ENCODE measurements at regions not wholly inside any gene's neighbourhood (a gene's known extent, or its start where the extent isn't known, plus 50 kb on each side); places are given as distances from the start of the nearest gene placed in this dataset.

DNA sequence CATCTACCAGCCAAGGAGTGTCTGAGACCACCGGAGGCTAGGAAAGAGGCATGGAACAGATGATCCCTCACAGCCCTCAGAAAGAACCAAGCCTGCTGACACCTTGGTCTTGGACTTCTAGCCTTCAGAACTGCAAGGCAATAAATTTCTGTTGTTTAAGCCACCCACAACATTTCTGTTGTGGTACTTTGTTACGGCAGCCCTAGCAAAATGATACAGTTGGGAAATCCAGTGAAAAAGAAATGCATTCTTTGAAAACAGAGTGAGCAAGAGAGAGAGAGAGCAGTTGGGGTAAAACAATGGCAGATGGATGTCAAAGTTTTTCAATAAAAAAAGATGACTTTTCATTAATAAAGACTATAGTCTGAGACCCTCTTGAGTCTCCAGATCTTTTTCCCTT, 219.4 kb downstream of the NFKBIZ start:
- no peak for DNase-seq (ENCODE audit: low read depth)
- no peak overlapping the region for H3K4me3 ChIP-seq (ENCODE audit: low read depth, low read length)

DNA sequence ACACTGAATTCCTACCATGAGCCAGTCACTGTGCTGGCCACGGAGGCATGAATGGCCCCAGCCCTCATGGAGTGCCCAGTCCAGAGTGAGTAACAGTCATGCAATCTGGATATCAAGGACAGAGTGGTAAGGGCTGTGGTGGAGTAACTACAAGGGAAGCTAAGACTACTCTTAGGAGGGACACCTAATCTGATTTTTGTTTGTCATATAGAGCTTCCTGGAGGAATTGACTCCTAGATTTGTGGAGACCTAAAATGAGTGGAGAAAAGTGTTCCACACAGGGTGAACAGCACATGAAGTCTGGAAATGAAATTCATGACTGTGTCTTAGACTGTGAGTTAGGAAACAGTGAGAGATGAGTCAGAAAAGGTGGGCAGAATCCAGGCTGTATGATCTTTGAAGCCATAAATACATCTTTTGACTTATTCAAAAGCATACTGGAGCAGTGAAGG, 219.9 kb downstream of the NFKBIZ start:
- H3K4me3 ChIP-seq (ENCODE audit: low read depth, low read length), result no peak overlapping the region
- peak; percentile 80 for DNase-seq (ENCODE audit: low read depth)

DNA sequence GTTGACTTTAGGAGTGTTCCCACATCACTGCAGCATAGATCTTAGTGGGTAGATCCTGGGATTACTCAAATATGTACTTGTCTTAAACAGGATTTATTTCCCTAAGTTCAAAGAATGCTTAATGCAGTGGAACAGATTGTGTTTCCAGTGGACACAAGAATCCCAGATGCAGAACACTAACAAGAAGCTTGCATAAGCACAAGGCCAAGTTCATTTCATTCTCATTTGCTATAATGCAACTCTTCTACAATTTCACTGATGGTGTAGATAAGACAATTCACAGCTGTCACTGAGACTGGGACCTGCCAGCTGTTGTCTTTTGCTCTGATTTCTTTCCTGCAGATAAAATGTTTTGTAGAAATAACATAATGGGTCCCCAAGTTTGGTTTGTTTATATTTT, 225.6 kb downstream of the NFKBIZ start:
- no peak for DNase-seq (ENCODE audit: low read depth)
- H3K4me3 ChIP-seq (ENCODE audit: low read depth, low read length), result no peak overlapping the region

DNA sequence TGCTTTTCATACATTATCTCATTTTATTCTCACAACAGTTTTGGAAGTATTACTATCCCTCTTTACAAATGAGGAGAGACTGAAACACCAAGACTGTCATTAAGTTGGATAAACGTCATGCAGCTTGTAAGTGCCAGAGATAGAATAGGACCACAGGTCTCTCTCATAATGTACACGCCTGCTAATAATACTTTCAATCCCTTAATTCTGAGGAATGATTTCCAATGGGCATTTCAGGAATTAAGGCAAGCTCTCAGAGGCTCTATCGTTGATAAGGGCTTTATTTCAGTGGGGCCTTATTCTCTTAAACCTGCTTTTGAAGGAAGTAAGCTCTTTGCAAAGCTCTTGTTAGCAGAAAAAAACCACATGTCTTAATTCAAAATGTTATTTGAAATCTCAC, 229.1 kb downstream of the NFKBIZ start:
- no peak overlapping the region for H3K4me3 ChIP-seq (ENCODE audit: low read depth, low read length)
- no peak for DNase-seq (ENCODE audit: low read depth)

DNA sequence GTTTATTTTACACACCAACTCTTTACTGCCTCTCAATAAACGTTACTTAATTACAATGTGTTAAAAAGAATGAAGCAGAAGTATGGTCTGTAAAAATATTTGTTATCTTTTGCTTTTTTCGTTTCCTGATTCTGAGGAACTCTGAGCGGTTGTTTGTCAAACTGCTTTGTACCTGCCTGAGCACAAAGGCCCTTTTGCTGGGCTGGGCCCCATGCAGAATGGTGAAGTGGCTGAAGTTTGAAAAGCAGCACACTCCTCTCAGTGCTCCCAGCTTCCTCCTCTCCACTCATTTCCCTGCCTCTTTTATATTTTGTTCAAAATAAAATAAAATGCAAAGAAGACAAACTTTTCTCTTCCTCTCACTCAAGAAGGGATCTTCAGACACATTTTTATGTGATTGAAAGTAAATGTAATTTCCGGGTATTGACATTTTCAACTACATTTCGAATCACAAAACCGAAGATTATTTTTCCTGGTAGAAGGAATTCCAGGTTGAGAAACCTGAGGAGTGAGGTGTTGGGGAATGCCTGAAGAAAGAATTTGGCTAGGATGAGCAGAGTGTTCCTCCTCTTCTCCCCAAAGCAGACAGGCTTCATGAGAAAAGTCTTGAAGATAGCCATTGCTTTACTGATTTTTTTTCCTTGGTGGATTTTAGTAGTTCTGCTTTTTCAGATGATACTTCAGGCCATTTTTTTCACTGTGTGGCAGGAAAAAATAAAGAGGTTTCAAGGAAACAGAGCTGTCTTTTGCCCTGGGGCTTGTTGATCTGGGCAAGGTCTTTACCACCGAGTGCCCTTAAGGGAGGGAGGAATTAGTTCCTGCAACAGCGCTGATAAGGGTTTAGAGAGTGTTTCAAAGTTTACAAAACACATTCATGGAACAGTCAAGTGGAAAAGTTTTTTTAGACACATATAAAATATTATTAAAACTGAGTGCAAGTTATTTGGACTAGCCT, 229.8 kb downstream of the NFKBIZ start:
- DNase-seq (ENCODE audit: low read depth), result no peak
- H3K4me3 ChIP-seq (ENCODE audit: low read depth, low read length), result no peak overlapping the region

DNA sequence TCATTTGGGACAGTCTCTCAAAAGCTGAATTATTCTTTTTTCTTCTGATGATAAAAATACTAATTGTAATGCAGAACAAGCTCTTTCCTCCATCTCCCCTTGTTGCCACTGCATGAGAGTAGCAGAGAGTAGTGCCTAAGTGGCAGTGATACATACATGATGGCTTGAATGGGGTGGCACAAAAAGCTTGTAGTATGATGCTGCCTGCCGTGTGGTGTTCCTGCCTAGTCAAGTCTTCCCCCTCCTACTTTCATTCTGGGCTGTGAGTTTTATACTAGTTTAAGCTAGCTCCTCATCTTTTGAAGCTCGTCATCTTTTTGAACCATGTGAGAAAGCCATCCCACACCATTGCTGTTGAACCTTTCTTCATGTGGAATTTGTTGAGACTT, 230.5 kb downstream of the NFKBIZ start:
- no peak overlapping the region for H3K4me3 ChIP-seq (ENCODE audit: low read depth, low read length)
- no peak for DNase-seq (ENCODE audit: low read depth)

DNA sequence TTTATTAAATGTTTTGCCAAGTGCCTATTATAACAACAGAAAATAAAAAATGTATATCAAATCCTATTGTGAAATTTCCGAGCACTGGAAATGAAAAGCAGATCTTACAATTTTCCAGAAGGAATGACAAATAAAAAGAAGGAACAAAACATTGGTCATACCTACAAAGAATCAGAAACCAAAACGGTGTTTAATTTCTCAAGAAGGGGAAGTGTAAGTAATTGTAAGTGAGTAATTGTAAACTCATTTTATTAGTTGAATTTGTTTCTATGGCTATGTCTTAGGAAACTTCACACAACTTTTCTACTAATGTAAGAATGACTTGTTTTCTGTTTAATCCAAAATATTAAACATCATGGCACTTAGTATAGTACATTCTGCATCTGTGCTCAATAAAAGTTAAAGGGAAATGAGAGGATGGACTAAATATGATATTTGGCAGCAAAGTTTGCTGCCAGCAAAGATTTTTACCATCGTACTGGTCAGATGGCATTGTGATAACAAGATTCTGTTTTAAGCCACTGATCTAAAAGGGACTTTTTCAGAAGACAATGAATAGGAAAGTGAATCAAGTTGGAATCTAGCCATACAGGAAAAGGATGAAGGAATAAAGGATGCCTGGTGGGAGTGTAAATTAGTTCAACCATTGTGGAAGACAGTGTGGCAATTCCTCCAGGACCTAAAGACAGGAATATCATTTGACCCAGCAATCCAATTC, 232.4 kb downstream of the NFKBIZ start:
- no peak overlapping the region for H3K4me3 ChIP-seq (ENCODE audit: low read depth, low read length)
- DNase-seq (ENCODE audit: low read depth), result no peak

DNA sequence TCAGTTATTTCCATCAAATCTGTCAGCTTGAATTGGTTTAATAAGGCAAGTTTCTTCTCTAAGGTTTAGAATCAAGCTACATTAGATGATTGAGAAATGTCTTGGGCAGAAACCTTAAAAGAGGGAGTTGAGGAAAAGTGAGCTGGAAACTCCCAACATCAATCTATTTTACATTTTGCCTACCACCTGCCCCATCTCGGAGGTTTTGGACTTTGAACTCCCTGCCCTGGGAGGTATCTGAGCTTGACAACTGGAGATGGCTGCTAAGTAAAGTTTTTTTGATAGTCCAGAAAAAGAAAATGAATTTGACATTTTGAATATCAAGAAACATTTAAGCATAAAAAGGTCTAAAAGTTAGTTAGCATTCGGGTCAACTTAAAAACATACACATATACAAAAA, 234.2 kb downstream of the NFKBIZ start:
- no peak overlapping the region for H3K4me3 ChIP-seq (ENCODE audit: low read depth, low read length)
- no peak for DNase-seq (ENCODE audit: low read depth)

DNA sequence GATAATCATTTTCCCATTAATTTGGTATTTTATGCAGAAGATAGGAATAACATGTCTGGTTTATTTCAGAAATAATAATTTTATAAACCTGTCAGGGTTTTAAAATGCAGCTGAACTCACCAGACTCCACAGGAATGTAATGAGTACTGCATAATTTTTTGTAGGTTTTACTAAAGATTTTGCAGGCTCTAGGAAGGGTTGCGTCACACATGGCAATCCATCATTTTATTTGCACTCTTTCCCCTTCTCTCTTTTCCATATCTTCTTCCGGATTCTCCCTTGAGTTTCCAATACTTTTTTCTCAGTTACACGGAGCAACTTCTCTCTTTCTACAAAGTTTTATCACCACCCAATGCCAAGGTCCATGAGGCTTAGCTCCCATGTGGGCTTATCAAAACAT, 234.7 kb downstream of the NFKBIZ start:
- no peak overlapping the region for H3K4me3 ChIP-seq (ENCODE audit: low read depth, low read length)
- no peak for DNase-seq (ENCODE audit: low read depth)

DNA sequence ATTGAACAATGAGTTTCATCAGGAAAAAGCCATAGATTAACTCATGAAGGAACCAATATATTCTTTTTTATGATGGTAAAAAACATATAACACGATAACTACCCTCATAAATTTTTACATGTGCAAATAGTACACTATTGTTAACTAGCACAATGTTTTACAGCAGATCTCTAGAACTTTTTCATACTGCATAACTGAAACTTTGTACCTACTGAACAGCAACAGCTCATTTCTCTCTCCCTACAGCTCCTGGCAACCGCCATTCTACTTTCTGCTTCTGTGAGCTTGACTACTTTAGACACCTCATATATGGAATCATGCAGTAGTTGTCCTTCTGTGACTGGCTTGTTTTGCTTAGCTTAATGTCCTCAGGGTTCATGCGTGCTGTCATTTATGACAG, 235.4 kb downstream of the NFKBIZ start:
- no peak for DNase-seq (ENCODE audit: low read depth)
- H3K4me3 ChIP-seq (ENCODE audit: low read depth, low read length), result no peak overlapping the region

DNA sequence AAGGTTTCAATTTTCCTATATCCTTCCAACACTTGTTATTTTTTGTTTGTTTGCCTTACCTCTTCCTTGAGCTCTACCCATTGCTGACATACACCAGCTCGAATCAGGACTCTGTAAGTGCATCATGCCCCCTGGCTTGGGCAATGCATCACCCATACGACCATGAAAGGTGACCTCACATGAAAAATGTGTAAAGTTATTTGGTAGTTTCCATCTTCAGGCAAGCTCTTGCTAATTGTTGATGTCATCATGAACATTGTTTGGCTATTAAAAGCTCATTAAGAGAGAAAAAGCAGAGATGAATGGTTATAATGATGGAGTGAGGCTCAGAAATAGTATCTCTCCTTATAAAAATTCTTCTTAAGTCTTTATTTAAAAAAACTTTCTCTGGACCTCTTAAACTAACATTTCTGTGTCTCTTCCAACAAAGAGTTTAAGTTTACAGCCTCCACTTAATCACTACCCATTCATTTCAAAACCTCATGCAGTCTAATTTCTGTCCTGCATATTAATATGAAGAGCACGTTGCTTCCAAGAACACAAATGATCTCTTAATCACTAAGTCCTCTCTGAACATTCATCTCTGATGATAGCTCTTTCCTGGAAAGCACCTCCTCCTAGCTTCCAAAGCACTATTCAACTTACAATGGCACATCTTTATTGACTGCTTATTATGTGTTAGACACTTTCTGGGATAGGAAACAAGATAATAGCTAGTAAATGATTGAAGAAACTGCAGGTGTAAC, 236.3 kb downstream of the NFKBIZ start:
- DNase-seq (ENCODE audit: low read depth), result no peak
- H3K4me3 ChIP-seq (ENCODE audit: low read depth, low read length), result no peak overlapping the region

DNA sequence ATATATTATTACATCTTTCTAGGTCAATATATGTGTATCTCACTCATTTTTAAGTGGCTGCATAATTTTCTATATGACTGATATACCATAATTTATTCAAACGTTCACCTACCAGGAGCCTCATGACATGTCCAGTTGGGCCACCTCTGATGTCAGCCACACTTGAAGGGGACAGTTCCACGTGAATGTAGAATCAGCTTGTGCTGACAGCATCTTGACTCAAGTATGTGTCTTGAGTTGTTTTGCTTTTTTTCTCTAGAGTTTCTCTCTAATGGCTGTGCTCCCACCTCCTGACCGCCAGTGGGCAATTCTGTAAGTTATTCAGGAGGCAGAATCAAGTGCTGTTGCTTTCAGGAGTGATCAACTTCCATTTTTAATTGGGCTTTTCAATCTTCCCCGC, 237.9 kb downstream of the NFKBIZ start:
- DNase-seq (ENCODE audit: low read depth), result no peak
- H3K4me3 ChIP-seq (ENCODE audit: low read depth, low read length), result no peak overlapping the region

DNA sequence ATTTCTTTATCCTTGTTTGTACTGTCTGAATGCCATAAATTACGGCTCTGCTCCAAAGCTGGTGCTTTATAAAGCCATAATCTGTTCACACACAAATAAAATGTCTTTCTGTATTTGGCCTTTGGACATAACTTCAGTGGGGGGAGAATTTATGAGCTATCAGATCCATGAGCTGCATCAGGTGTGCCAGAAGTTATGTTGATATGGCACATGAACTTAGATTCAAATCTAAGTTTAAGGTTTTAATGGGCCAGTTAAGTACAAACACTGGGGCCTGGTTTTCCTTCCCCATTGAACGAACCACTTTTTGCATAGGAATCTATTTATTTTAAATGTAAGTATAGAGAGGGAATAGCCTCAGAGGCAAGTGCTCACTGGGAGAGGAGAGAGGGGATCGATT, 239.9 kb downstream of the NFKBIZ start:
- no peak for DNase-seq (ENCODE audit: low read depth)
- H3K4me3 ChIP-seq (ENCODE audit: low read depth, low read length), result no peak overlapping the region

DNA sequence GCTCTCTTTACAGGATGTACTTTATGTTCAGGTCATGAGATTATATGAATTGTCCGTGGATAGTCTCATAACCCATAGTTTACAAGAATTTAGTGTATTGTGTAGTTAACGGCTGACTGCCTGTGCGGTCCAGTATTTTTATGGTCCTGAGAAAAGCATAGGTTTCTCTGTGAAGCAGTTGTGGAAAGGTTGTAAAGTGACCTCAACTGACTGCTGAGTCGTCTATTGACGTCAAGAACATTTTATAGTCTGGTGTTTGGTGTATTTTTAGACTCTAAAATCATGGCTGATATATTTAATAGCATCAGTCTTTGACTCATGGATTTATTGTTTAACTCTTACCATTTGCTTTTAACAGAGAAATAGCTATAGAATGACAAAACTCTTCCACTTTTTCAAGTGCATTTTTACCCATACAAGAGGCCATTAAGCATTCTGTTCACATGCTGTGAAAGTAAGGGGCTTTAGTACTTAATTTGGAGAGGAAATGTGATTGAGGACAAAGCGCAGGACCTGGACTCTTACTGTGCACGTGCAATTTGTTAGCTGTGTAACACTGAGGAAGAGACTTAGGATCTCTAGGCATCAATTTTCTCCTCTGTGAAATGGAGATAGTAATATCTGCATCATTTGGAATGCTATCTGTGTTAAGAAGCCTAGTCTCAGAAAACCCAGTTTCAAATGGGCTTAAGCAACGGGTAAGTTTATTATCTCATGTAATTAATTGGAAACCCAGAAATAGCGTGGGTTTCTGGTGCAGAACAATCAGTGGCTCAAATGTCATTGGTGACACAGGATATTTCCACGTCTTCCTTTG, 240.8 kb downstream of the NFKBIZ start:
- DNase-seq (ENCODE audit: low read depth), result peak; percentile 95
- no peak overlapping the region for H3K4me3 ChIP-seq (ENCODE audit: low read depth, low read length)

DNA sequence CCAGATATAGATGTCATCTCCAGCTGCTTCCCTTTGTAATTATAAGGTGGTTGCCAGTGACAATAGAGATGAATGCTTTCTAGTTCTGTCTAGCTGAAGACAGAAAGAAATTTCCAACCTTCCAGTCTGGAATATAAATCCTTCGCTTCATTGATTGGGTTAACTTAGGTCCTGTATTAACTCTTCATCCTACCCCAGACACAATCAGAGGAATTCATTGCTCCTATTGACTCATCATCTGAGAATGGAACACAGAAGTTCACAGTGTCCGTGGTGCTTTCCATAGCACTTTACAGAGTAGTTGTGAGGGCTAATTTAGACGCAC, 241.4 kb downstream of the NFKBIZ start:
- peak; percentile 45 for DNase-seq (ENCODE audit: low read depth)
- no peak overlapping the region for H3K4me3 ChIP-seq (ENCODE audit: low read depth, low read length)

DNA sequence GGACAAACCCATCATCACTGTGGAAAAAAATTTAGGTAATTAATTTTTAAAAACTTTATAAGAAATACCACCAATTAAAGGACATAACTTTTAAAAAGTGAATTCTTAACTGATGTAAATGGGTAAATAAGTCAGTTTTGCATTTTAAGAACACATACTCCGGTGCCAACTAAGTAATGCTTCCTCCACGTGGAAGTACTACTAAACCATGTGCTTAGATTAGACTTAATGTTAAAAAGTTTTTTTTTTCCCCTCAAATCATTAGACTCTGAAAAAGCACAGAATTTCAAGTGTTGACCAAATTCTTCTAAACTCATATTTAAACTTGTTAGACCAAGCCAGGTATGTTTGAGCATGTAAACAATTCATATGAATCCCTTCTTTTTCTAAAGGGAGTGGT, 242.0 kb downstream of the NFKBIZ start:
- H3K4me3 ChIP-seq (ENCODE audit: low read depth, low read length), result no peak overlapping the region

DNA sequence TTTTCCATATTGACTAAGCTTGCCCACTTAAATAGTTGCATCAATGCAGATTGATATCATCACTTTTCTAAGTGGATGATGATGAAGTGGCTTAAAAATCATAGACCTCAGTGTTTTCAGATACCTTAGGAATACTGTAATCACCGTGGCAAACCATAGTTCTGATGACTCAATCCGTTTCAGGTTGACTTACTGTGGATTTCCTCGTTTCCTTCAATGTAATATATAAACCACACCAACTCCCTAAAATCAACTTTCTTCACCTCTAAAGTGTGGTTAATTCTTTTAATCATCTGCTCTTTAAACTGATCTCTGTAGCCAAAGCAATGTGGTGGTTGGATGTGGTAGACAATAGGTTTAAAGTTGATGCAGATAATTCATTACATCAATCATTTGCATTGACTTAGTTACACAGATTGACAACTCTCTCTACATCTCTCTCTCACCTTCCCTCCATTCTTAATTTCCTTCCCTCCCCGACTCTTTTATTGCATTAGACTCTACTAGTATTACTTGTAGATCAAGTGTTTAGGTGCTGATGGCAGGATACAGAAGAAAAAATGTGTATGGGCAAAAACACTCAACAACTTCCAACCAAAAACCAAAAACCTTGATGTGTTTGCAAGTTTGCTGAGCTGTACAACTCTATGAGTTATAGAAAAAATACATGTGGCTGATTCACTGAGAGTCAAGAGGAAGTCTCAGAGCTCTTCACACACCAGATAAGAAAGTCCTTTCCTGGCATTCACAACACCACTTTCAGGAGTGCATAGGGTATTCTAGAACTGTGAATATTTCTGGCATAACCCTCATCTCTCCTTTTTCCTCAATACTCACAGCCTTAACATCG, 243.5 kb downstream of the NFKBIZ start:
- peak; percentile 40 for DNase-seq (ENCODE audit: low read depth)
- H3K4me3 ChIP-seq (ENCODE audit: low read depth, low read length), result no peak overlapping the region

More for the DNA sequence above, 242.0 kb downstream of the NFKBIZ start:
- DNase-seq (ENCODE audit: low read depth), result no peak

DNA sequence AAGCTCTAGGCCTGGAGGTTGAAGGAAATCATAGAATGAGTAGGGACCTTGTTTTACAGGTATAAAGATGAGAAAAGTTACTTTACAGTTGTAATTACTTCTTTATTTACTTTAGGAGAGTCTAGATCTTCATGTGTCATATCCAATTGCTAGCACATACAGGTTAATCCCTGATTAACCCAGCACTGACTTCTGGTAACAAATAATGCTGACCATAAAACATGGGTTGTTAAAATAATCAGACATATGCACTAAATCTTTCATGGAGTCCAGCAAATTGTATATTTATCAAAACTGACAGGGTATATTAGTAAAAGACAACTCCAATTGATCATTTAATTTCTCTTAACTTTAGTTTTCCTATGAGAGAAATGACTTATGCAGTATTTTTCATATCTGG, 245.2 kb downstream of the NFKBIZ start:
- no peak for DNase-seq (ENCODE audit: low read depth)
- no peak overlapping the region for H3K4me3 ChIP-seq (ENCODE audit: low read depth, low read length)

DNA sequence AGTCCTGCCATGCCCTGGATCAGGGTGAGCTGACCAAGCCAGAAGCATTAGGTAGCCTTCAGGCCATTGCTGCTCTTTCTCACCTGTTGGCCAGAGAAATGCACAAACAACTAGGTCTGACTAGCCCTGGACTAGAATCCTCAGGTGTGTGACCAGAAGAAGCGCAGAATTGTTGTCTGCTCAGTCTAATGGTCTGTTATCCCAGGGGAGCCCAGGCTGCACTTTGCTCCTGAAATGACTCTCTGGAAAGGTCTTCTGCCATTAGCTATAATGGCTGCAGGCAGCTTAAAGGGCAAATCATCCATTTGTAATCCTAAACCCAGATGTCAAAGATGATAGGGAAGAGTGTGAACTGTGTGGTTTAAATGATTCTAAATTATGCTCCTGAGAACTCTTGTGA, 246.1 kb downstream of the NFKBIZ start:
- DNase-seq (ENCODE audit: low read depth), result no peak
- H3K4me3 ChIP-seq (ENCODE audit: low read depth, low read length), result no peak overlapping the region
